SKM-1 treated with dmso at 0.1 percent for 144 hours (cell line): ENCODE measurements at regions not wholly inside any gene's neighbourhood (a gene's known extent, or its start where the extent isn't known, plus 50 kb on each side); places are given as distances from the start of the nearest gene placed in this dataset.

ENCODE experiments used
- DNase-seq: peaks from one replicate; lab custom pipeline; 2025; ENCODE audit not compliant: unreplicated experiment; lab: John Stamatoyannopoulos, UW

DNA sequence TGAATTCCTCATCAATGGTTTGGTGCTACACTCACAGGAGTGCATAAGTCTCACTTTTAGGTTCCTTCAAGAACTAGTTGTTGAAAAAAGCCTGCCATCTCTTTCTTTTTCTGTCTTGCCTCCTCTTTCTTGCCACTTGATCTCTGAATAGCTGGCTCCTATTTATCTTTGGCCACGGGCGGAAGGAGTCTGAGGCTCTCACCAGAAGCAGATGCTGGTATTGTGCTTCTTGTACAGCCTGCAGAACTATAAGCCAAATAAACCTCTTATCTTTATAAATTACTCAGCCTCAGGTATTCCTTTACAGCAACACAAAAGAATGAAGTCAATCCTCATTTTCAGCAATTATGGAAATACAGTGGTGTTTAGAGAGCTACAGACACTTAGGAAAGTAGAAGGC is 247.1 kb upstream of the PRR16 start:
- no peak for DNase-seq

DNA sequence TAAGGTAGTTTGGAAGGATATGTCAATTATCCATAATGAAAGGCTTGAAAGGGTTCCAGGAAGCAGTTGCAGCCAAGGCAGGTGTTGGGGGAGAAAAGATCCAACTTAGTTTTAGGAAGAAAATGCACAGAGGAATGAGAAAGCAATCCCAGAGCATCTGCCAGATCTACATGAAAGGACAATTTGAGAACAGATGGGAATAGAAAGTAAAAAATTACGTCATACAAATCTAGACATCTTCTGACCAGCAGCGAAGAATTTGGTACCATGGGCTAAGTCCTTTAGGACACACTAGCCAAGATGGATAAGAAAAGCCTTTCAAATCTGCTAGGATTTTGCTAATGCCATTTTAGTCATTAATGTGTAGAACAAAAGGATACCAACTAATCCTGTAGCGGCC is 244.1 kb upstream of the PRR16 start:
- DNase-seq = no peak

DNA sequence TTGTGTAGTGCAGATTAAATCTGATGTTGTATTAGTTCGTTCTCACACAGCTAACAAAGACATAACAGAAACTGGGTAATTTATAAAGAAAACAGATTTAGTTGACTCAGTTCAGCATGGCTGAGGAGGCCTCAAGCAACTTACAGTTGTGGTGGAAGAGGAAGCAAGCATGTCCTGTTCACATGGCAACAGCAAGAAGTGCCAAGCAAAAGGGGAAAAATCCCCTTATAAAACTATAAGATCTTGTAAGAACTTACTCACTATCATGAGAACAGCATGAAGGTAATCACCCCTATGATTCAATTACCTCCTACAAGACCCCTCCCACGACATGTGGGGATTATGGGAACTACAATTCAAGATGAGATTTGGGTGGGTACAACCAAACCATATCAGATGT is 238.6 kb upstream of the PRR16 start:
- no peak for DNase-seq

DNA sequence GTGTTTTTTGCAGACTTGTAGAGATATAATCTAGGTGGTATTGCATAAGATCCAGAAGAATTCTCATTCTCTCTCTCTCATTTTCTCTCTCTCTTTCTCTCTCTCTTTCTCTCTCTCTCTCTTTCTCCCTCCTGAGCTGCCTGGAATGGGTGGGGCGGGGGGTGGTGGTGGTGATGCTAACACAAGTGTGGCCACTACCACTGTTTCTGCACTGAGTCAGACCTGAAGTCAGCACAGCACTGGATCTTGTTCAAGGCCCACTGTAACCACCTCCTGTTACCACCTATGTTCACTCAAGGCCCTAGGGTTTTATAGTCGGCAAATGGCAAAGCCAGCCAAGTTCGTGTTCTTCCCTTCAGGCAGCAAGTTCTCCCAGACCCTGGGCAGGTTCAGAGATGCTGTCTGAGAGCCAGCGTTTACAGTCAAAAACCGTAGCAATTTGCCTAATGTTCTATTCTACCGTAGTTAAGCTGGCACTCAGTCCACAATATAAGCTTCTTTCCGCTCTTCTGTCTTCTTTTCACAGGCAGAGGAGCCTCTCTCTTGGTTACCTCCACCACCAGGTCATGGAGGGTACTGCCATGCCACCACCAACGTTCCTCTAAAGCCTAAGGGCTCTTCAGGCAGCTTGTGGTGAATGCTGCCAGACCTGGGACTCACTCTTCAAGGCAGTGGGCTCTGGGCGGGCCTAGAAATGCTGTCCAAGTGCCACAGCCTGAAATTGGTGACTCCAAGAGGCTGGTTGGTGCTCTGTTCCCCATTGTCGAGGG is 235.7 kb upstream of the PRR16 start:
- no peak for DNase-seq

DNA sequence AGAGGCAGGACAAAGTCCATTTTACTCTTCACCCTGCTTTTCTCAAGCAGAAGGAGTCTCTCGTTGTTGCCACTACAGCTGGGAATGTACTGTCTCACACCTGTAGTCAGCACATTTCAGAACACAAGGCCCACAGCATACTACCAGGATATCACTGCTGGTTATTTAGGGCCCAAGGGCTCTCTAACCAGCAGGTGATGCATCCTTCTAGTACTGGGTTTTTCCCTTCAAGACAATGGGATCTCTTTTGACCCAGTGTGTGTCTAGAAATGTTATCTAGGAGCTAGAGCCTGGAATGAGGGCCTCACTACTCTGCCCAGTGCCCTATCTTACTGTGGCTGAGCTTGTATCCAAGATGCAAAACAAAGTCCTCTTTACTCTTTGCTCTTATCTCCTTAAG is 235.1 kb upstream of the PRR16 start:
- DNase-seq = no peak

DNA sequence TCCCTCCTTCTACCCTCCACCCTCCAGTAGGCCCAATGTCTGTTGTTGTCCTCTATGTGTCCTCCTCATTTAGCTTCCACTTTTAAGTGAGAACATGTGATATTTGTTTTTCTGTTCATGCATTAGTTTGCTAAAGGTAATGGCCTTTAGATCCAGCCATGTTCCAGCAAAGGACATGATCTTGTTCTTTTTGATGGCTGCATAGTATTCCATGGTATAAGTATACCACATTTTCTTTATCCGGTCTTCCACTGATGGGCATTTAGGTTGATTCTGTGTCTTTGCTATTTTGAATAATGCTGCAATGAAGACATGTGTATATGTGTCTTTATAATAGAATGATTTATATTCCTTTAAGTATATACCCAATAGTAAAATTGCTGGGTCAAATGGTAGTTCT is 232.5 kb upstream of the PRR16 start:
- DNase-seq = no peak

DNA sequence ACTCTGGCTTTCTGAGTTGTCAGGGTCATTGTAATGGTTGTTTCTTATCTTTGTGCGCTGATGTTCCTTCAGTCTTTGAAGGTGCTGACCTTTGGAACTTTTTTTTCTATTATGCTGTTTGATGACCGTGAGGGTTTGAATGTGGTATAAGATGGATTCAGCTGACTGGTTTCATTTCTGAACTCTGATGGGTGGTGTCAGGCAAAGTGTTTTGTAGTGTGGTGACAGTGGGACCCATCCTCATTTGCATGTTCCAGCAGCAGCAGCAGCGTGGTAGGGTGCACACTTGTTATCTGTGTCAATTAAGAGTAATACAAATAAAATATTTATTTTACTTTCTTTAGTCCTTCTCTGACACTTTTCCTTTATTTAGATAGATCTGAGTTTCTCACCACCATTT is 227.7 kb upstream of the PRR16 start:
- DNase-seq = no peak

DNA sequence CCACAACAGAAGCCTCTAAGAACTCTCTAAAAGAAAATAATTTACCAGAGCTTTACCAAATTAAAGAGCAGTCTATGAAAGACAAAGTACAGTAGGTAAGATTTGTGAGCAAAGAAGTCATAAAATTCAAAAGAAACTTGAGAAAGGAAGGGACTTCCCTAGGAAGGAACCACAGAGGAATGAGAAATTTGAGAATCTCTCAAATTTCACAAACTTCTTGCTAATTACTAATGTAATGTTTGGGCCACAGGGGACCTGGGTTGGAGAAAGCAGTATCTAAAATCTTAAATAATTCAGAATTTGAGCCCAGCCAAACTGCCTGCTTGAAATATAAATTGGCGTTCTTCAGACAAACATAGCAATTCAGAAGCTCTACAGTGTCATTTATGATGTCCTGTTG is 225.0 kb upstream of the PRR16 start:
- no peak for DNase-seq

DNA sequence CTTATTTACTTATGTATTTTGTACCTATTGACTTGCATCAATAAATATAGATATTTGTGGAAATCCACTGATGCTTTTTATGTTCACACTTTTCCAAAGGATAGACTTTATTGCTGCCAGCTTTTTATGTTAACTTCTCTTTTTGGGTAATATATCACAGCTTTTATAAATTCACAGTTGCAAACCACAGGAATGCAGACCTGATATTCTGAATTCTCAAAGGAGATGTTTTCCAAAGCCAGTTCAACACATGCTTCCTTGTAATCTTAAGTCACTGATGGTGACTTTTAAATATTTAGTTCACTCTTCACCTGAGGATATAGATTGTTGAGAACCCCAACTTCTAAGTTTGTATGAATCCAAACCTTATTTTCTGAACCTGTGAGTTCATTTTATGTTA is 223.4 kb upstream of the PRR16 start:
- DNase-seq = no peak

DNA sequence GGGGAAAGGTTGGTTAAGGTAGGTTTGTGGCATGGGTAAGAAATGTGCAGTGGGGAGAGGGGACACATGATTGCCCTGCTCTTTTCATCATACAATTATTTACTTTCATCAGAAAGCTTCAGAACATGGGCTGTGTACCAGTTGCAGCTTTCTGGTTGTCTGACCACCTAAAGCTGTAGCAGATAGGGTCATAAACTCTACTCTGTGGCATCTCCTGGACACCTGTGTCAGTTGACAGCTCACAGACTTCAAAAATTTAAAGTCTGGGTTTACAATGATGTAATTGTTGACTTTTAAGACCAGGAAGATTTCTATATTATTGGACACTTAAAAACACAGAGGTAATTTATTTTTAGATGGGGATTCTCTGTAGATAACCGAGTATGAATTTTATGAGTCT is 222.7 kb upstream of the PRR16 start:
- DNase-seq = no peak

DNA sequence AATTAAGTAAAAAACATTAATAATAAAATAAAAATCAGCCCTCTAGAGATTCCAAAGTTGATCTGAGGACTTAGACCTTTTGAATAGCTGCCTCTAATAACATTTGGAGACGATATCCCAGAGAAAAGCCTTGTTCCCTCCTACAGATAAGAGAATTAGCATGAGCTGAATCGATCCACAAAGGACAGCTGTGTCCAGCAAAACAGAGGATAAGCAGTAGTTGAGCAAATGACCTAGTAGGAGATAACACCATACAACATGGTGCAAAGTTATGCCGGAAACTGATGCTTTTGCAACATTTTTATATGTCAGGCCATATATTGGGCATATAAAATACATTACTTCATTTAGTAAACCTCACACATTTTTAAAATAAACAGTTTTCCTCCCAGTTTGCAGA is 212.2 kb upstream of the PRR16 start:
- DNase-seq = no peak

DNA sequence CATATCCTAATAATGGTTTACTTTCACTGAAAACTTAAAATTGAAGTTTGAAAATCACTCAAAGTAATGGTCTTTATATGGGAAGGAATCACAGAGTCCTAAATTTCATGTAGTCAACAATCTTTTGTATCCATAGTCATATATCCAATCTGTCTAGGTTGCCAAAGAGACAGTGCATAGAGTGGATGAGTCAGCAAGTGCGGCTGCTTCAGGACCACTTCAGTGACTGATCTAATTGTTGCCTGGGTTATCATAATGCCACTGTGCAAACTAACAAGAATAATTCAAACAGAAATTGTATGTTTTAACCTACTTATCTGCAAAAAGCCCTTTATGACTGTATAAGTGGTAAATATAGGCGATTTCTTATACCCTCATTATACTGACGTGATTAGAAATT is 211.3 kb upstream of the PRR16 start:
- no peak for DNase-seq

DNA sequence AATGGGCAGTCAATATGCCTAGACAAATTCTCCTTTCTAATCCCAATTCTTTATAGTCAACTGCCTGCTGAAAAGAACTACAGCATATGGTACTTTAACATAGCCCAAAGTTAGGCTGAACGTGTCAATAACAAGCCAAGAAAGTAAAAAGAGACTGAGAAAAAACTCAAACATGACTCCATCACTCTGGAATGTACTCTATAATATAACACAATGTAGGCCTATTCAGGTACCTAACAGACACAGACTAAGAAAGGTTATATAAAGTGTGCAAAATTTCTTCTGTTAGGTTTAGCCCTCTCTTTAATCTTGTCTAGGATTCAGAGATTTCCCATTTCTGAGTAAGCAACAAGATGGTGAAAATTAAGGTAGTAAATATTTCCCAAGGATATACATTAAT is 209.7 kb upstream of the PRR16 start:
- no peak for DNase-seq

DNA sequence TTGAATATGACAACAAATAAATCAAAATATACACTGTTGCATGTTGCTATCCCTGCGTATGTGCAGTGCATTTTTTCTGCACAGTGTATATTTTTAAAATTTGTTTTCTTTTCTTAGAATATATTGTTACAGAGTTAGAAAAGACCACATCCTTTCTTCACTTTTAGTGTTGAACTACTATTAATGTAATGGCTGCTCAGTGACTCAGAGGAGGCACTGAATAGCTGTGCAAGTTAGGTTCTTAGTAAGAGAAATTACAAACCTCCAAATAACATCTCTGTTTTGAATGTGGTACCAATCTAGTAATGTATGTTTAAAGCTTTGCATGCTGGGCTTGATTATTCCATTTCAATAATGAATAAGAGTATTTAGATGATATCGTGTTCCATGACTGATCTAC is 208.9 kb upstream of the PRR16 start:
- no peak for DNase-seq

DNA sequence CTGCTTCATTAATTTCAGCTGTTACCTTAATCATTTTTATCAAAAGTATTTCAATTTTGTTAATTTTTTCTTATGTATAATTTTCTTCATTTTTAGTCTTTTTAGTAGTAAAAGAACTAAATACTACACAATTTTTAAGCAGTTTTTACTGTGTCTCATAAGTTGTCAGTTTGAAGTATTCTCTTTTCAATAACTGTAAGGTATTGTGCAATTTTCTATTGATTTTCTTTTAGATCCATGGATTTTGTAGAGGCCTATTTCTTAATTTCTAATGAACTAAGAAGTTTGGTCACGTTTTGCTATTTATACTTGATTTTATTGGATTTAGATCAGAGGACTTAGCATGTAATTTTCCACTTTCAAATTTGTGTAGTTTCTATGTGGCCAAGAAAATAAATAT is 207.7 kb upstream of the PRR16 start:
- DNase-seq = no peak

DNA sequence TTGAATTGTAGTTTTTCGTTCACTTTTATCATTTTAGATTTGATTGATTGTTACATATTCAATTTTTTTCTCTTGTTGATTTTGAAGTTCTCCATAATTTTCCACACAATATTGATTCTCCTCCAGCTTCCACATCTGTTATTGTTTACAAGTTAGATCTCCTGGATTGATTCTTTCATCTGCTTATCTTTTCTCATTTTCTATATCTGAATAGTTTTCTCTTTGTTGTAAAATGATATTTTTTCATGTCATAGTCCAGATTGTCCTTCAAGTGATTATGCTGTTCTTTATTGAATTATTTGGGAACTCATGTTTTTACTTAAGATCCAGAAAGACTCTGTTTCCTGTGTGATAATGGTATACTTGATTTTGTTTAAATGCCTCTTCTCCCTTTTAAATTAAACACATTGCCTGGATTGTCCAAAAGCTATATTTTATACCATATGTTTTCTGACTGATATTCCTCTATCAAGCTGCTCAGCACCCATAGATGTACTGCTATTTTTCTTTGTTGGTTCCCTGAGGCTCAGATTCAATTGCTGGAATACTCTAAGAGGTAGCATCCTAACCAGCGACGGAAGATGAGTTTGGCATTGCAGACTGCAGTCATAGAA is 206.6 kb upstream of the PRR16 start:
- DNase-seq = no peak

DNA sequence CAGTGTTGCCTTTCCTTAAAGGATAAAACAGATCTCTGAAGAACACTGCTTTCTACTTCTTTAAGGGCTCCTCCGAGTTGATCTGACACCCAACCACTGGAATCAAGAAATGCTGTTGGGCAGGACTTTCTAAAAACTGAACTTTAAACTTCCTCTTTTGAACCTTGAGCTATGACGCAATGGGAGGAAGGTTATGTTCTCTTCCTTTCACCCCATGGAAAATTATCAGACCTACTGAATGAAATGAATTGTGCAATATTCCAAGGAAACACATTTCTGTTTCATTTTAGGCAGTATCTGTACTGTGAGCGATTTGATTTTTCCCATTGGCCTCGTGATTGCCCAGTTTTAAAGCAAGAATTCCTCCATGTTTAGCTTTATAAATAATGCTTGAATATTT is 206.0 kb upstream of the PRR16 start:
- DNase-seq = peak; percentile 96

DNA sequence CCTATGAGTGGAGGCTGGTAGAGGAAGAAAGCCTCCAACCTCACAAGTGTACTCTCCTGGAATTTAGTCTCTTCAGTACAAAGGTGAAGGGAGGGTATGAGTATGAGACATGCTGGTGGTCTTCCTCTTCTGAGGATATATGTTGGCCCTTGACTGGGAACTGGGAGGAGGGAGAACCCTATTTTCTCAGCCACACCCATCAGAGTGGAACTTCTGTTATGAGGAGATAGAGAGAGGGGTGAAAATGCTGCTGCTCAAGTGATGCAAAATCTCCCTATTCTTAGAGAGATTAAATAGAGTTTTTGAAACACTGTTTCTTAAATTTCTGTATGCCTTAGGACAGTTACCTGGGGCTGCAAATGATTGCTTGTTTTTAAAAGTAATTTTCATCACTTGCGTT is 203.4 kb upstream of the PRR16 start:
- DNase-seq = no peak

DNA sequence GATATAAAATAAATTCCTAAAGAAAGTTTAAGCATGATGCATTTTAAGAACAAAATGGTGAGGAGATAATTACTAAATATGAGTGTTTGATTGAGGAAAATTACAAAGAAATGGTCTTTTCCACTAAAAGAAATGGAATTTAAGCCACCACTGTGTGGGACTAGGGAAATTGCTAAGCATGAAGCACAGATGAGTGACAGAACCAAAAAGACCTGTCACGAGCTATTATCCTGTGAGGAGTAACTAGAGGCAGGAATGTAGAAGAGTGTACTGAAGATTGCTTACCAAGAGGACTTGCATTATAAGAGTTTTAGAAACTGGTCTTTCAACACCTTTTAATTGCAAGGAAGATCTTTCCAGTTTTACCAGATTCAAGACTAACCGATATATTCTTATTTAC is 193.6 kb upstream of the PRR16 start:
- no peak for DNase-seq

DNA sequence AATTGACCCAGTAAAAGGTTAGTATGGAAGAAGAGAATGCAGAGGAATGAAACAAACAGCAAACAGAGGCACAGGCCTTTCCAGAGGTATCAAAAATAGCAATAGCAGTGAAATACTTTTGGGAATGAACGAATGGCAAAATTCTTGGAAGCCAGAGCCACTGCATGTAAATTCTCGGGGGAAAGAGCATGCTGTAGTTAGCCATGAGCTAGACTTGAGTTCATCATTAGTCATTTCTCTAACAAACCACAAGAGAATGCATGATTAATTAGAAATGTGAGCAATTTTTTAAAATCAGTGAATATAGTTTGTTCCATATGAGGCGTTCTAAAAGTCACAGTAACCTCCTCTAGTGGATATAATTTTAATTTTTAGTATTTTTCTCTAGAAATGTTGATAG is 170.3 kb upstream of the PRR16 start:
- no peak for DNase-seq

DNA sequence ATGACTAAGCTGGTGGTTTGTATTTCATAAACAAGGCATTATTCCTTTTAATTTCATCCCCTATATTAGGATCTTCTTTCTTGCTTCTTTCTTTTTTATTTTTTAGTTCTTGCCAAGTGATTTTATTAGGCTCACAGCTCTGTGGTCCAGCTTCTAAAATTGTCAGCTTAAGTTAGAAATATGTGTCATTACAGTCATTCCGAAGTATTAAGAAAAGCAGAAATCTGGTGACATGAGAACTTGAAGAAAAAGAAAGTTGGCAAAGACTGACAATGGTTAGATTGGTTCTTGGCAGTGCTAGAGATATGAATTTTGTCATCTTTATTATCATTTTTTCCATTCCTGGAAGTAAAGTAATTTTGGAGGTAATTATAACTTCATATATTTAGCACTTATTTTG is 166.5 kb upstream of the PRR16 start:
- no peak for DNase-seq

DNA sequence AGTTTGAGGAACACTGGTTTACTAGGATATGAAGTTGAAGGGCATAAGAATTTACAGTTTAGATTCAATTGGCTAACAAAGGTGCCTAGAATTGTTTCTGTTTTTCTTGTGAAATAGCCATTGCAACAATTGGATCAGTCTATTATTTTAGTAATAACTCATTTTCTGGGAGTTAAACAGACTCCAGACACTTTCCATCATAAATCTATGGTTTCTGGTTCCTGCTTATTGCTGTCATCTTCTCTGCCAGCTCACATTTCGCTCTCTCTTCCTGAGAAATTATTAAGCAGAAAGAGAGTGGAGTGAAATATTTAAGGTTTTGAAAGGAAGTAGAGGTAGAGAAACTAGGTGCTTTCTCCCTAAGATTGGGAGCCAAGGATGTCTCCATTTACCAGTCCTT is 165.1 kb upstream of the PRR16 start:
- no peak for DNase-seq

DNA sequence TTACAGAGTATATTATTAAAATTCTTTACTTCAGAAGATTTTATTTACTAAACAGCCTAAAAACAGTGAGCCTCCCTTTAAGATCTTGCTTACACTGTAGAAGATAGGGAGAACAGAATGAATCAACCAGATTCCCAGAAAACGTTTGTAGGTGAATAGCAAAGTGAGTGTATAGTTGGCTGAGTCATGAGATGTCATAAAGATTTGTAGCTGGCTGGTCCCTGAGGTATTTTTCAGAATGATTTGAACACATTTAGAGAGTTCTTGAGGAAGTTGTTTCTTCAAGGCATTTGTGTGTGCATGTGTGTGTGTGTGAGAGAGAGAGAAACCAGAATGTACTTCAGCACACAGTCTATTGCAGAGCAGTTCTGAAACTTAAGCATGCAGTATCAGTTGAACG is 159.4 kb upstream of the PRR16 start:
- DNase-seq = no peak
